NCI-H526 (cell line): ENCODE measurements at regions not wholly inside any gene's neighbourhood (a gene's known extent, or its start where the extent isn't known, plus 50 kb on each side); places are given as distances from the start of the nearest gene placed in this dataset.

Experiments
- DNase-seq, 2 experiments: peaks; one replicate each; lab custom pipeline; 2025; lab: John Stamatoyannopoulos, UW

DNA sequence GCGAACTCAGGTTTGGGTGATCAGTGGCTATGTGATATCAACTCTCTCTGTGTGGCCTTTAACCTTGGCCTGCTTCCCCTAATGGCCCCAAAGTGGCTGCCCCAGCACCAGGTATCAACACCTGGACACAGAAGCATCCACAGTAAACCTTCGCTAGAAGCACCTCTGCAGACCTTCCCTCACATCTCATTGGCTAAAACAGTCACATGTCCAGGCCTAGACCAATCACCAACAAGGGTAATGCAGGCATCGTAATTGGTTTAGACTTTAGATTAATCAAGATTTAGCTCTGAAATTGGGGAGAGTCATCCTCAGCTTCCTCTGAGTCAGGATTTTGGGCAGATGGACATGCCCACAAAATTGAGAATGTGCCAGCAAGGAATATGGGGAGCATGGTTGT is 92.5 kb upstream of the MYL2 start:
- no peak for DNase-seq

DNA sequence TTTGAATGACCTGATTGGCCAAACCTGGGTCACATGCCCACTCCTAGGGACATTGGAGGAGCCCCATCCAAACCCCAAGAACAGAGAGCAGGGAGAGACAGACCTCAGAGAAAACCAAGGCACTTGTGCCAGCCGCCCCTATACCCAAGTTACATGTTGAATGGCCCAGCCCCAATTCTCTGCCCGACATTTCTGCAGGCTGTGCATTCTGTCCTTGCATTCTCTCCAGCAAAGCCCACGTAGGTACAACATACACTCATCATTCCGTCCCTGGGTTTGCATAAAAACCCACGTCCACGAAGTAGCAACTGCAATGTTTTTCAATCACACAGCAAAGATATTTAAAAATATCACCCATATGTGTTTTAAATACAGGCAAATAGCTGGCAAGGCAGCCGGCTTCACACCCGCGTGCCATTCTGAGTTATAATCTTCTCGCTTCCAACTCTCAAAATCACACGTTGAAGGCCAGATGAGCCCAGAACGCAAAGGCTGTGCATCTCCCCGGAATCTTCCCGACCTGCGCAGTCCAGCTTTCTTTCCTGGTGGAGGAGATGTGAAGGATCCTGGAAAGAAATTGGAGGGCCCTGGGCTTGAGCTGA is 91.7 kb upstream of the MYL2 start:
- DNase-seq = no peak

DNA sequence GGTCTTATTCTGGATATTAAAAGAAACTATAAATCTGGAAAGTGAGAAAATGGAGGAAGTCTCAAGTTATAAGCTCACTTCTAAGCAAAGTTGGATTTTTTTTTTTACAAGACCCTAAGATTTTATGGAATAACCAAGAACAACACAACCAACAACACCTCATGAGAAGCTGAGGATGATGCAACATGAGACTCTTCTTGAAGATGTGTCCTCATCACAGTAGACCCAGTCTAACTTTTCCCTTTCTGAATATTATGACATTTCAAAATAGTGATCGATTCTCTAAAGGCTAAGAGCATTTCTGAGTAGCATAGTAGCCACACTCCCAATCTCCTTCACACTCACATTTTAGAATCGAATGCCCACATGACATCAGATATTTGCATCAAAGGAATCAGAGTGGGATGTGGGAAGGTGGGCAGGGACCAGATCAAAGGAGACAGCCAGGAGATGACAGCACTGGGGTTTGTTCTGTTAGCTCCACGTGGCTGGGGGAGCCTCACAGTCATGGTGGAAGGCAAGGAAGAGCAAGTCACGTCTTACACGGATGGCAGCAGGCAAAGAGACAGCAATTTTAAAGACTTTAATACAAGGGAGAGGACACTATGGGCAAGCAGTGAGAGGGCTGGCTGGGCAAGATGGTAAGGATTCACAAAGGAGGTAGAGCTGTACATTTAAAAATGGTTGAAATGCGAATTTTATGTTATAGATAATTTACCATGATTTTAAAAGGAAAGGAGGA is 90.7 kb upstream of the MYL2 start:
- no peak for DNase-seq

DNA sequence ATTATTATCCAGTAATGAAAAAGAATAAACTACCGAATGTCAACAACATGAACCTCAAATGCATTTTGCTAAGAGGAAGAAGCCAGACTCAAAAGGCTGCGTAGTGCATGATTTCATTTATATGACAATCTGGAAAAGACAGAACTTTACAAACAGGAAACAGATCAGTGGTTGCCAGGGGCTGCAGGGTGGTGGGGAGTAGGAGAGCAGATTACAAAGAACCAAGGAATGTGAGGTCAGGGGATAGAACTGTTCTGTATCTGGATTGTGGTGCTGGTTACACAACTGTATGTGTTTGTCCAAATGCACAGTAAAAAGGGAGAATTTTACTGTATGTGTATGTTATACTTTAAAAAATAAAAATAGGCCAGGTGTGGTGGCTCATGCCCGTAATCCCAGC is 89.7 kb upstream of the MYL2 start:
- no peak for DNase-seq

DNA sequence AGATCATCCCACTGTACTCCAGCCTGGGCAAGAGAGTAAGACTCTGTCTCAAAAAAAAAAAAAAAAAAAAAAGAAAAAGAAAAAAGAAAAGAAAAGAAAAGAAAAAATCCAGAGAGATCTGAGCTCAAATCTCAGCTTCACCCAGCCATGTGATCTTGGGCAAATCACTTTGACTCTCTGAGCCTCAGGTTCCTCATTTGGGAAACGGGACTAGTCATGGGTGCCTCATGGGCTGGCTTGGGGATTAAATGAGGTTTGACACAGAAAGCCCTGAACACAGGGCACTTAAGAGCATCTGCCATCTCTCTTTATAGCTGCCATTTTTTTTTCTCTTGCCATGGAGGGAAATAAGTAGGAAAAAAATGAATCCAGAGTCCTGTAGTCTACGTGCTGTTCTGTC is 86.2 kb upstream of the MYL2 start:
- no peak for DNase-seq

DNA sequence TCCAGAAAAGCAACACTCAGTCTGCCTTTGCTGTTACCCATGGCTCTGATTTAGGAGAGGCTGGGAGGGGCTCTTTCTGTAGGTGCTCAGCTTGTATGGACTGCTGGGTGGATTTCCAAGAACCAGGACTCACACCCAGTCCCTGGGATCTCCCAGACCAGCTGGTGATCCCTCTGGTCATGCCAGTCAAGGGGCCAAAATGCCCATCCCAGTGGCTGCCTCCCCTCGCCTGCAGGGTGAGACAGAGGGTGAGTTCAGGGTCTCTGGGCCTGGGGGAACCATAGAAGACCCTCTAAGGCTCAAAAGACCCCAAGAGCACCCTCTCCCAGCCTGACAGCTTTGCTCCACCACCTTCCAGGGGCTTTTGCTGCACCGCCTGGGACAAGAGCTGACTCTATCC is 78.6 kb upstream of the MYL2 start:
- no peak for DNase-seq

DNA sequence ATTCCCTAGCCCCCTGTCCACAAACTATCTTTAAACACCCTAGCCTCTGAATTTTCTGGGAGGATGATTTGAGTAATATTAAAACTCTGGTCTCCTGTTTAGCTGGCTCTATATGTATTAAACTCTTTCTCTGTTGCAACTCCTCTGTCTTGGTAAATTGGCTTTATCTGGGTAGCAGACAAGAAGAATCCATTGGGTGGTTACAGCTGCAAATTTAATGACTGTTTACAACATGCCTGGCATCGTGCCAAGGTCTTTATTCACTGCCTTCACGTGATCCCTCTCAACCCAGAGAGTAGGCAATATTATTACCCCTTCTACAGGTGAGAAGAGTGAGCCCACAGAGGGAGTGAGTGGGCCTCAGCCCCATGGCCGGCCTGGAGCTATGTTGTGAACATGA is 77.8 kb upstream of the MYL2 start:
- DNase-seq = no peak

DNA sequence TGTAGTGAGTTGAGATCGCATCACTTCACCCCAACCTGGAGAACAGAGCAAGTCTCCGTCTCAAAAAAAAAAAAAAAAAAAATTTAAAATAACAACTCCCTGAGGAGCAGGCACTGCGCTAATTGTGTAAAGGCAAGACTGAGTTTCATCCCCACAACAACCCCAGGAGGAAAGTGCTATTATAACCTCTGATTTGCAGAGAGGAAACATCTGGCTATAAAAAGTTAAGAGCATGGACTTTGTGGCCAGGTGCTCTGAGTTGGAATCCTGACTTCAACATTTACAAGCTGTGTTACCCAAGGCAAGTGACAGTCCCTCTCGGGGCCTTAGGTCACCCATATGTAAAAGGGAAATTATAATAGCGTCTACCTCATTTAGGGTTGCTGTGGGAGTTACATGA is 76.0 kb upstream of the MYL2 start:
- no peak for DNase-seq

DNA sequence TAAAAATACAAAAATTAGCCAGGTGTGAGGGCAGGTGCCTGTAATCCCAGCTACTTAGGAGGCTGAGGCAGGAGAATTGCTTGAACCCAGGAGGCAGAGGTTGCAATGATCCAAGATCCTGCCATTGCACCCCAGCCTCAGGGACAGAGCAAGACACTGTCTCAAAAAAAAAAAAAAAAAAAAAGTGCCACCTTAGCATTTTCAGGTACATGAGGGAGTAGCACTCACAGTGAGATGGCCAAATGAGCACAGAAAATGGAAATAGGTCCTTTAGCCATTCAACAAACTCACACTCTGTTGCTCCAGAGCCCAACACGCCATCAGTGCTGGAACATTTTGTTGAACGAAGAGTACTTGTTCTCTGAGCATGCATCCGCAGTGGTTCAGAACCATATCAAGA is 75.2 kb upstream of the MYL2 start:
- no peak for DNase-seq

DNA sequence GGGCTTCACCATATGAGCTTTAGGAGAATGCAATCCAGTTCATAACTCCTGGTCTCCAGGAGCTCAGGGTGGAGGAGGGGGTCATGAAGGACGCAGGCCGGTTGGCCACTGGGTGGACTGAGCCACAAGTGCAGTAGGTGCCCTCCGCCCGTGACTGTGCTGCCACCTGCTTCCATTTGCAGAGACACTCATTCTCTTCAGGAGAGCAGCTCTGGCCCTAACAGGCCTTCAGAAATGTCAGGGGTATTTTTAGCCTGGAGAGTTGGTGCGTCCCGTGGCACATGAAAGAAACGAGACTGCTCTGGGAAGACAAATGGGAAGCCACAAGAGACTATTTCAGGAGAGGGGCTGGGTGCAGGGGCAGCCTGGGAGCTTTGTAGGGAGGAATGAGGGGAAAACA is 74.6 kb upstream of the MYL2 start:
- no peak for DNase-seq

DNA sequence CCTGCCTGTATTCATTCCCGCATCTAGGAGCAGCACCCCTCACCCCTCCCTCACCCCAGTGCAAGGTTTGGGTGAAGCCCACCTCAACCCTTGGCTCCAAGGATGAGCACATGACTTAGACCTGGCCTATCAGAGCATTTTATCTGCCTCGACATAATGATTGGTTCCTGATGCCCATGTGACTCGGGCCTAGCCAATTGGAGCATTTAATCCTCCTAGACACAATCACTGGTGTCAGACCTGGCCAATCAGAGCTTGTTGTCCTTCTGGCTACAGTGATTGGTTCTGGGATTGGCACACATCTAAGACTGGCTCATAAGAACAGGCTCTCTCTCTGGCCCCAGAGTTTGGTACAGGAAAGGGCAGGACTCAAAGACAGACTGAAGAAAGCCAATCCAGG is 73.1 kb upstream of the MYL2 start:
- DNase-seq = peak; percentile 67

DNA sequence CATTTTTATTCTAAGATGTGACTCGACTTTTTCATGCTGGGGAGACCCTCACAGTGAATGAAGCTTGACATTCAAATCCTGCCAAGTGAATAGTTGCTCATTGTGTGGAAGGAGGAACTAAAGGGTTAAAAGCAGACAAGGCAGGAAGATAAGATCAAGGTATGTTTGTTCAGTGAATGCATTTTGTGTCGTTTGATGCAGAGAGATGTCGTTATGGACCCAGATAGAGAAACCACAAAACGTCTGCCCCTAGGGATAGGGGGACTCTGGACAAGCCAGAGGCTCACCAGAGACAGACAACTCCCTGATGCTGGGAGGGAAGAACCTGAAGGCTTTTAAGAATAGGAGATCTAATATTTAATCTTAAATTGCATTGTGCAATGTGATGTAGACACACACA is 72.5 kb upstream of the MYL2 start:
- DNase-seq = peak; percentile 85 to 91

DNA sequence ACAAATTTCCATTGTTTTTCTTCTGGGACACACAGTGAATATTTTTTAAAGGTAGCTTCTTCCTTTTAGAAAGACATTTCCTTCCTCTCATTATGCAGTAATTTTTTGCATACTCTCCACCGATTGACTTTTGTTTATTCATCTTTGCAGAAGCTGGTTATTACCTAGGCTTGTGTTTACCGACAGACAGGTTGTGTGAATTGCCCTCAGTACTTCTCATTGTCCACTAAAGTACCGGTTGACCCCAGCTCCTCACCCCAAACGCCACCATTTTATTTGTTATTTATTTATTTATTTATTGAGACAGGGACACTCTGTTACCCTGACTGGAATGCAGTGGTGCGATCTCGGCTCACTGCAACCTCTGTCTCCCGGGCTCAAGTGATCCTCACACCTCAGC is 63.4 kb upstream of the MYL2 start:
- peak; percentile 44 to 62 for DNase-seq

DNA sequence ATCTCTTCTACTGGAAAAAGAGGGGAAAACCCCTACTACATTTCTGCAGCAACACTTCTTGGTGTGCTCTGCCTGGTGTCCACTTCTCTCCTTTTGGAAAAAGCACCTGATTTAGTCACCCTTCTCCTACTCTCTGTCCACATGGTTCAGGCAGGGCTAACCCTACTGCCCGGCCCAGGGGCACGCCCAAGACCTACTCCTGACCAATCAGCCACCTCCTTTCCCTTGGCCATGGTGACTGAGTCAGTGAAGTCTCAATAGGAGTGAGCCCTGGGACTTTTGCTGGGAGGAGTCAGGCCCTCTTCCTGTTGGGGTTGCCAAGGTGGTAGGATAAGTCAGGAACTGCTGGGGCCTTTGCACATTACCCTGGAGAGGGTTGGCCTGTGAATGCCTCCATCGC is 52.5 kb upstream of the MYL2 start:
- DNase-seq = no peak

DNA sequence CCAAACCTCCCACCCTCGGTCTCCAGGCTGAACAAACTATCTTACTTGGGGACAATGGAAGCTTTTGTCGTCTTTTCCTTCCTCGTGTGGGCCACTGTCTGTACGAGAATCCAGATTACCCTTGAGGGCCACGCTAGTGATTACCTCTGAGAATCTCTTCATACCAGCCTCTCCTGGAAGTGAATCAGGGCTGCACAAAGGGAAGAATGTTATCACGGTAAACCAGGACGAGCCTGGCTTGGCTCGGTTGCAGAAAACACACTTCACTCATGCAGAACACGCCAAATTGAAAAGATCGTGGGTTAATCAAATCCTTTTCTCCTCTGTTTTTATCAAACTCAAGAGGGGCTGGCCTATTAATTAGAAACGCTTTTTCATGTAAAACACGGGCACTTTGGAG is 51.6 kb upstream of the MYL2 start:
- no peak for DNase-seq

DNA sequence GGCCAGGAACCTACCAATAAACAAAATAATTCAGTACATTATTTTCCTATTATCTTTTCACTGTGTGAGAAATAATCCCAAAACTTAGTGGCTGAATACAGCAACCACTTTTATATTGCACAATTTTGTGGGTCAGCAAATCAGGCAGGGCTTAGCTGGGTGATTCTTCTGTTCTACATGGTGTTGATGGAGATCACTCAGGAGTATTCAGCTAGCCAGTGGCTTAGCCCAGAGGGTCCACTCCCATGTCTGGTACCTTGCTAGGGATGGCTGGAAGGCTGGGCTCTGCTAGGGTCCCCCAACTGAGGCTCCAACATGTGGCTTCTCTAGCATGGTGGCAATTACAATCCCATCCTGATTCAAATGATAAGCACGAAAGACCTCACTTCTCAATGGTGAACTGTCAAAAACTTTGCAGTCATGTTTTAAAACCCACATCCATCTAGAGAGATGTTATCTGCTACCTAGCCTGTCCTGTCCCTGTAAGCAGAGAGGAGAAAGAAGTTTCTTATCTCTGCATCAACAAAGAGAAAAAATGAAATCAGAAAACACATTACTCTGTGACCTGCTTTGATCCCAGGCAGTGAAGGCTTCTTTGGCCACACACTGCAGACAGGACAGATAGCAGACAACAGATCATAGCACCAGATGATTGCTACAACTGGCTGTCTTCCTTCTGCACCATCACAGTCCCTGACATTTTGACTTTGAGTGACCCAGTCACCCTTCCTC is 51.0 kb upstream of the MYL2 start:
- no peak for DNase-seq
